Caco-2 (cell line): ENCODE measurements at regions not wholly inside any gene's neighbourhood (a gene's known extent, or its start where the extent isn't known, plus 50 kb on each side); places are given as distances from the start of the nearest gene placed in this dataset.
A peak's percentile ranks its signal among the peaks of the same experiment; 100 is the strongest.

Experiments used
- BruUV-seq: library from RNA; stranded (reverse); fragments of 400-500 nt; replicated peaks from 2 replicates; lab custom pipeline; 2021; lab: Mats Ljungman, UMichigan
- CTCF ChIA-PET: fragments of 300-600 bp; sonication (Branson Sonifier 250); formaldehyde crosslinking; loops from one replicate; lab custom pipeline; 2022; ENCODE audit warnings: antibody characterized with exemption; lab: Charles Lee
- POLR2A ChIA-PET: fragments of 300-600 bp; sonication (Branson Sonifier 250); formaldehyde crosslinking; loops from one replicate; lab custom pipeline; 2022; ENCODE audit warnings: antibody characterized with exemption; lab: Charles Lee
- DNase-seq, 2 experiments: peaks; one replicate each; pipeline versions ENCODE4 v3.0.0 to v3.0.0-alpha.2; 2020 to 2022
- H3K27me3 ChIP-seq: replicated peaks from 2 replicates; pipeline ENCODE4 v1.6.0; 2011; ENCODE audit warnings: low read length; ENCODE audit not compliant: control insufficient read depth, insufficient read depth
- H3K36me3 ChIP-seq: 2 replicates; pipeline ENCODE4 v1.5.1; 2011; ENCODE audit warnings: low read length; ENCODE audit not compliant: control insufficient read depth, insufficient read depth
- H3K4me1 ChIP-seq: fragments of 250-450 bp; sonication (Bioruptor Pico); 2 replicates; pipeline ENCODE4 v1.5.1; 2020; ENCODE audit warnings: mild to moderate bottlenecking
- H3K4me3 ChIP-seq: 2 replicates; pipeline ENCODE4 v1.5.1; 2011; ENCODE audit warnings: low read depth, mild to moderate bottlenecking, control low read depth, low read length
- H3K9me3 ChIP-seq: fragments of 250-450 bp; sonication (Bioruptor Pico); 2 replicates; pipeline ENCODE4 v1.5.1; 2020; ENCODE audit warnings: mild to moderate bottlenecking, moderate library complexity
- H3K27ac Mint-ChIP-seq: one replicate; pipeline ENCODE4 v1.8.0; 2022; ENCODE audit warnings: mixed read lengths; ENCODE audit not compliant: unreplicated experiment
- H3K27me3 Mint-ChIP-seq: one replicate; pipeline ENCODE4 v1.8.0; 2022; ENCODE audit warnings: mixed read lengths; ENCODE audit not compliant: insufficient read depth, unreplicated experiment
- H3K36me3 Mint-ChIP-seq: one replicate; pipeline ENCODE4 v1.8.0; 2022; ENCODE audit warnings: mild to moderate bottlenecking, mixed read lengths; ENCODE audit not compliant: insufficient read depth, unreplicated experiment
- H3K4me1 Mint-ChIP-seq: one replicate; pipeline ENCODE4 v1.8.0; 2022; ENCODE audit warnings: low read depth, mixed read lengths; ENCODE audit not compliant: unreplicated experiment
- H3K4me3 Mint-ChIP-seq: one replicate; pipeline ENCODE4 v1.8.0; 2022; ENCODE audit warnings: mild to moderate bottlenecking, moderate library complexity, mixed read lengths; ENCODE audit not compliant: unreplicated experiment
- H3K9me3 Mint-ChIP-seq: one replicate; pipeline ENCODE4 v1.8.0; 2022; ENCODE audit warnings: mixed read lengths; ENCODE audit not compliant: unreplicated experiment
- intact Hi-C: fragments of 100-400 bp; cut with micrococcal nuclease; formaldehyde crosslinking; loops from one replicate; pipeline ENCODE4 v1.10.0; 2022; ENCODE audit not compliant: unreplicated experiment
- TF ChIP-seq, protein P1 (sequence below), 2 experiments: fragments of 200-600 bp in 1 of 2; IDR thresholded peaks; 1 replicate in 1 of 2; 2 replicates in 1 of 2; pipeline versions ENCODE4 v1.5.1 to v1.8.0; 2011 to 2022; ENCODE audit warnings: antibody characterized with exemption in 1 of 2, control low read depth in 1 of 2, inconsistent platforms in 1 of 2, low read depth in 1 of 2, low read length in 1 of 2, mild to moderate bottlenecking in 1 of 2, moderate library complexity in 1 of 2; ENCODE audit not compliant: insufficient read depth in 1 of 2, severe bottlenecking in 1 of 2, unreplicated experiment in 1 of 2

- Mint-ChIP-seq H3K27me3 (peaks cover 18% of the 10 kb centered on the region), H3K4me1 (peaks cover 5% of the 10 kb centered on the region), H3K36me3 (no peaks in the 10 kb centered on the region), H3K4me3 (no peak overlapping the region), H3K9me3 (no peaks in the 10 kb centered on the region), H3K27ac (no peak overlapping the region)
- CTCF ChIA-PET = no interaction called here
- POLR2A ChIA-PET = no interaction called here
- H3K27me3 ChIP-seq = no peaks in the 10 kb centered on the region
- TF ChIP-seq, protein P1, sequence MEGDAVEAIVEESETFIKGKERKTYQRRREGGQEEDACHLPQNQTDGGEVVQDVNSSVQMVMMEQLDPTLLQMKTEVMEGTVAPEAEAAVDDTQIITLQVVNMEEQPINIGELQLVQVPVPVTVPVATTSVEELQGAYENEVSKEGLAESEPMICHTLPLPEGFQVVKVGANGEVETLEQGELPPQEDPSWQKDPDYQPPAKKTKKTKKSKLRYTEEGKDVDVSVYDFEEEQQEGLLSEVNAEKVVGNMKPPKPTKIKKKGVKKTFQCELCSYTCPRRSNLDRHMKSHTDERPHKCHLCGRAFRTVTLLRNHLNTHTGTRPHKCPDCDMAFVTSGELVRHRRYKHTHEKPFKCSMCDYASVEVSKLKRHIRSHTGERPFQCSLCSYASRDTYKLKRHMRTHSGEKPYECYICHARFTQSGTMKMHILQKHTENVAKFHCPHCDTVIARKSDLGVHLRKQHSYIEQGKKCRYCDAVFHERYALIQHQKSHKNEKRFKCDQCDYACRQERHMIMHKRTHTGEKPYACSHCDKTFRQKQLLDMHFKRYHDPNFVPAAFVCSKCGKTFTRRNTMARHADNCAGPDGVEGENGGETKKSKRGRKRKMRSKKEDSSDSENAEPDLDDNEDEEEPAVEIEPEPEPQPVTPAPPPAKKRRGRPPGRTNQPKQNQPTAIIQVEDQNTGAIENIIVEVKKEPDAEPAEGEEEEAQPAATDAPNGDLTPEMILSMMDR (IDR thresholded peaks at IDR 0.05; ENCODE audit: insufficient read depth in 1 of 2, low read depth in 1 of 2, low read length in 1 of 2, severe bottlenecking in 1 of 2, unreplicated experiment in 1 of 2) = no peak
- intact Hi-C loops = loop anchor here (10.0 kb wide), 1 partner anchor 201 kb away; no protein-coding TSS in a partner anchor
- no peak overlapping the region for H3K4me3 ChIP-seq
- H3K9me3 ChIP-seq = no peaks in the 10 kb centered on the region
- H3K36me3 ChIP-seq = no peaks in the 10 kb centered on the region
- no peaks in the 10 kb centered on the region; the same call in 1 of the 2 replicates for H3K4me1 ChIP-seq
- no peak for DNase-seq
- BruUV-seq = no TSS peak
Measured at GRCh38 chr10:84005403-84005802, 133.9 kb upstream of the GHITM start.

GRCh38 chr10:84007482-84007881 lies 131.8 kb upstream of the GHITM start:
- CTCF ChIA-PET = no interaction called here

DNA sequence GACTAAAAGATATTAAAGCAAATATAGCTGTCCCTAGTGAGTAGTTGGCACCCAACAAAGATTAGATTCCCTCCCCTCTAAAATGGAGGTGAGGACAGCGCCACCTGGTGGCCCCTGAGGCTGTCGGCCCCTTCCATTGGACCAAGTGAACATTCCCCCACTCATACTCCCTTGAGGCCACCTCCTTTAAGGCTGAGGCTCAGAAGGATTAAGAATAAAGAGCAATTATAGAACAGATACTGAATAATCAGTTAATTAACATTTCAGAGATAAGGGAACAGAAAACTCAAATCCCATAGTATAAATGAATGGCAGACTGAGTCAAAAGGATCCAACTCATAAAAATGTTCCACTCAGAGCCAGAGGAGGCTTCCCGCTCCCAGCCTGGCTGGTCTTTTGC lies 130.4 kb upstream of the GHITM start:
- intact Hi-C loops = loop anchor here (10.0 kb wide), 1 partner anchor 204 kb away; no protein-coding TSS in a partner anchor
- TF ChIP-seq, protein P1 (IDR thresholded peaks at IDR 0.05; ENCODE audit: insufficient read depth in 1 of 2, low read depth in 1 of 2, low read length in 1 of 2, severe bottlenecking in 1 of 2, unreplicated experiment in 1 of 2) = peak; percentile 58 to 80
- POLR2A ChIA-PET = no interaction called here
- Histone ChIP-seq H3K4me3 (no peak overlapping the region), H3K27me3 (no peaks in the 10 kb centered on the region), H3K36me3 (no peaks in the 10 kb centered on the region), H3K4me1 (no peaks in the 10 kb centered on the region; the same call in 1 of the 2 replicates), H3K9me3 (no peaks in the 10 kb centered on the region)
- DNase-seq = peak in 1 of 2 experiments; percentile 35
- no peak overlapping the region for H3K4me3 Mint-ChIP-seq
- H3K27me3 Mint-ChIP-seq = peaks cover 19% of the 10 kb centered on the region
- no TSS peak for BruUV-seq
- H3K9me3 Mint-ChIP-seq = no peaks in the 10 kb centered on the region
- peaks cover 5% of the 10 kb centered on the region for H3K4me1 Mint-ChIP-seq
- CTCF ChIA-PET = no interaction called here
- H3K36me3 Mint-ChIP-seq = no peaks in the 10 kb centered on the region
- no peak overlapping the region for H3K27ac Mint-ChIP-seq

More at GRCh38 chr10:84007482-84007881, 131.8 kb upstream of the GHITM start:
- Mint-ChIP-seq H3K9me3 (no peaks in the 10 kb centered on the region), H3K4me1 (peaks cover 5% of the 10 kb centered on the region), H3K27ac (no peak overlapping the region), H3K4me3 (no peak overlapping the region), H3K36me3 (no peaks in the 10 kb centered on the region), H3K27me3 (peaks cover 19% of the 10 kb centered on the region)
- intact Hi-C loops = loop anchor here (10.0 kb wide), 1 partner anchor 203 kb away; no protein-coding TSS in a partner anchor
- H3K9me3 ChIP-seq = no peaks in the 10 kb centered on the region
- H3K36me3 ChIP-seq = no peaks in the 10 kb centered on the region
- DNase-seq = no peak
- TF ChIP-seq, protein P1 (IDR thresholded peaks at IDR 0.05; ENCODE audit: insufficient read depth in 1 of 2, low read depth in 1 of 2, low read length in 1 of 2, severe bottlenecking in 1 of 2, unreplicated experiment in 1 of 2) = no peak
- H3K4me1 ChIP-seq = no peaks in the 10 kb centered on the region; the same call in 1 of the 2 replicates
- no TSS peak for BruUV-seq
- no peaks in the 10 kb centered on the region for H3K27me3 ChIP-seq
- POLR2A ChIA-PET = no interaction called here
- no peak overlapping the region for H3K4me3 ChIP-seq
